Smooth muscle cell (in vitro differentiated cells): ENCODE measurements at regions not wholly inside any gene's neighbourhood (a gene's known extent, or its start where the extent isn't known, plus 50 kb on each side); places are given as distances from the start of the nearest gene placed in this dataset.

Source experiments
- DNase-seq: peaks from one replicate; lab custom pipeline; 2025; ENCODE audit not compliant: unreplicated experiment; lab: John Stamatoyannopoulos, UW
- H2AFZ ChIP-seq: fragments of 200-600 bp; sonication (generic); 2 replicates; pipeline ENCODE4 v1.6.0; 2016; ENCODE audit warnings: antibody characterized with exemption, low read depth, mild to moderate bottlenecking
- H3F3A ChIP-seq: fragments of 200-600 bp; sonication (generic); 2 replicates; pipeline ENCODE4 v1.6.0; 2017; ENCODE audit warnings: antibody characterized with exemption, low read depth
- H3K27ac ChIP-seq: fragments of 200-600 bp; sonication (generic); 2 replicates; pipeline ENCODE4 v1.5.1; 2016; ENCODE audit warnings: low read depth, mild to moderate bottlenecking
- H3K27me3 ChIP-seq: fragments of 200-600 bp; sonication (generic); 2 replicates; pipeline ENCODE4 v1.6.1; 2016; ENCODE audit warnings: low read depth, mild to moderate bottlenecking
- H3K36me3 ChIP-seq: fragments of 200-600 bp; sonication (generic); 2 replicates; pipeline ENCODE4 v1.5.1; 2016; ENCODE audit warnings: low read depth
- H3K4me1 ChIP-seq: fragments of 200-600 bp; sonication (generic); 2 replicates; pipeline ENCODE4 v1.5.1; 2016; ENCODE audit warnings: low read depth
- H3K4me2 ChIP-seq: fragments of 200-600 bp; sonication (generic); 2 replicates; pipeline ENCODE4 v1.6.0; 2016; ENCODE audit warnings: mild to moderate bottlenecking
- H3K4me3 ChIP-seq: fragments of 200-600 bp; sonication (generic); 2 replicates; pipeline ENCODE4 v1.5.1; 2016; ENCODE audit warnings: mild to moderate bottlenecking
- H3K79me2 ChIP-seq: fragments of 200-600 bp; sonication (generic); 2 replicates; pipeline ENCODE4 v1.6.0; 2016; ENCODE audit warnings: low read depth, mild to moderate bottlenecking
- H3K9ac ChIP-seq: fragments of 200-600 bp; sonication (generic); 2 replicates; pipeline ENCODE4 v1.6.0; 2016; ENCODE audit warnings: low read depth
- H3K9me3 ChIP-seq: fragments of 200-600 bp; sonication (generic); replicated peaks from 2 replicates; pipeline ENCODE4 v1.5.1; 2016; ENCODE audit warnings: low read depth
- H4K20me1 ChIP-seq: fragments of 200-600 bp; sonication (generic); 2 replicates; pipeline ENCODE4 v1.6.0; 2016; ENCODE audit warnings: low read depth
- WGBS: methylation state at CpG from one replicate; pipeline ENCODE4 v1.1.7; 2016; ENCODE audit warnings: low lambda C conversion rate; 5-methylcytosine and 5-hydroxymethylcytosine counted together
- TF ChIP-seq, protein P1 (sequence below): fragments of 200-600 bp; sonication (generic); IDR thresholded peaks from 2 replicates; pipeline ENCODE4 v1.5.1; 2017; ENCODE audit warnings: borderline replicate concordance, mild to moderate bottlenecking, antibody characterized with exemption; ENCODE audit not compliant: insufficient read depth, poor library complexity, severe bottlenecking

GRCh38 chr6:113290684-113291083 is 566.5 kb upstream of the MARCKS start:
- 95% methylated on average over 1 of the region's 1 CpG for WGBS
- Histone ChIP-seq H3K36me3 (no peaks in the 10 kb centered on the region), H3K79me2 (no peaks in the 10 kb centered on the region), H3K4me1 (no peaks in the 10 kb centered on the region), H2AFZ (no peak overlapping the region), H3K27ac (no peak overlapping the region), H3F3A (no peaks in the 10 kb centered on the region), H4K20me1 (no peaks in the 10 kb centered on the region), H3K27me3 (no peaks in the 10 kb centered on the region), H3K9me3 (no peaks in the 10 kb centered on the region), H3K4me3 (no peak overlapping the region), H3K4me2 (no peak overlapping the region), H3K9ac (no peak overlapping the region)
- no peak for DNase-seq
- TF ChIP-seq, protein P1, sequence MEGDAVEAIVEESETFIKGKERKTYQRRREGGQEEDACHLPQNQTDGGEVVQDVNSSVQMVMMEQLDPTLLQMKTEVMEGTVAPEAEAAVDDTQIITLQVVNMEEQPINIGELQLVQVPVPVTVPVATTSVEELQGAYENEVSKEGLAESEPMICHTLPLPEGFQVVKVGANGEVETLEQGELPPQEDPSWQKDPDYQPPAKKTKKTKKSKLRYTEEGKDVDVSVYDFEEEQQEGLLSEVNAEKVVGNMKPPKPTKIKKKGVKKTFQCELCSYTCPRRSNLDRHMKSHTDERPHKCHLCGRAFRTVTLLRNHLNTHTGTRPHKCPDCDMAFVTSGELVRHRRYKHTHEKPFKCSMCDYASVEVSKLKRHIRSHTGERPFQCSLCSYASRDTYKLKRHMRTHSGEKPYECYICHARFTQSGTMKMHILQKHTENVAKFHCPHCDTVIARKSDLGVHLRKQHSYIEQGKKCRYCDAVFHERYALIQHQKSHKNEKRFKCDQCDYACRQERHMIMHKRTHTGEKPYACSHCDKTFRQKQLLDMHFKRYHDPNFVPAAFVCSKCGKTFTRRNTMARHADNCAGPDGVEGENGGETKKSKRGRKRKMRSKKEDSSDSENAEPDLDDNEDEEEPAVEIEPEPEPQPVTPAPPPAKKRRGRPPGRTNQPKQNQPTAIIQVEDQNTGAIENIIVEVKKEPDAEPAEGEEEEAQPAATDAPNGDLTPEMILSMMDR, result no peak

DNA sequence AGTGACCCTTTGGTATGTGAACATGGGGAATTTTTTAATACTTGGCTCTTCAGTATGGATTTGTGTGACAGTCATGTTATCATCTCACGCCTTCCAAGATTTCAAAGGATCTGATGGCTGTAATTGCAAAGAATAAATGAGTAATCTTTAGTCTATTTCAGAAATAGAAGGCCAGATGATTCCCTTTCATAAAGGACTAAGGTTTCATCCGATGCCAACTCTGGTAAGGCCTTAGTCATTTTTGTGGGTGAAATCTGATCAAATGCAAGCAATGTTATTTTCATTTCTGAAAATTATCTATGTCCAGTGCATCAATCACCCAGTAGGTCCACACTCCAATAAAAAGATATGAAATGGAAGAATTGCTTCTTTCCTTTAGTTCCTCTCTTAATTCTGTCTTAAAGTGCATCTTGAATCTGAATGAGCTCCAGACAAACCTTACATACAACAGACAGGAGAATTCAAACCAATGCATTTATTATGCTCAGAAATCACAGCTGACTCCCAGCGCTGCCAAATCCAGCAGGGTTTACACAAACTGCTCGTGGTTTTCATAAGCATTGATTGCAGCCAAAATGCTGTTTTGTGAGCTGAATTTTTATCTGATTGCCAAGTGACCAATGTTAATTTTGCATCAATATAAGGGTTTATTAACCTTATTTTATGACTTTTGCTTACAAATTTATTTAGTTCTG is 565.2 kb upstream of the MARCKS start:
- TF ChIP-seq, protein P1, result no peak
- no peak overlapping the region for H3K9ac ChIP-seq
- H4K20me1 ChIP-seq, result no peaks in the 10 kb centered on the region
- no peaks in the 10 kb centered on the region for H3K27me3 ChIP-seq
- WGBS, result 82% methylated on average over 4 of the region's 4 CpGs
- no peak overlapping the region for H3K4me3 ChIP-seq
- H3K9me3 ChIP-seq, result no peaks in the 10 kb centered on the region
- H3F3A ChIP-seq, result no peaks in the 10 kb centered on the region
- H3K79me2 ChIP-seq, result no peaks in the 10 kb centered on the region
- no peaks in the 10 kb centered on the region for H3K4me1 ChIP-seq
- H2AFZ ChIP-seq, result peak overlapping the region; percentile 63
- peak overlapping the region; percentile 6 for H3K4me2 ChIP-seq
- no peak for DNase-seq
- no peaks in the 10 kb centered on the region for H3K36me3 ChIP-seq
- H3K27ac ChIP-seq, result no peak overlapping the region

- H3K4me3 ChIP-seq, result no peak overlapping the region
- no peaks in the 10 kb centered on the region for H4K20me1 ChIP-seq
- H3K9ac ChIP-seq, result no peak overlapping the region
- no peaks in the 10 kb centered on the region for H3K4me1 ChIP-seq
- WGBS, result 60% methylated on average over 3 of the region's 3 CpGs
- no peaks in the 10 kb centered on the region for H3K27me3 ChIP-seq
- H3K79me2 ChIP-seq, result no peaks in the 10 kb centered on the region
- no peaks in the 10 kb centered on the region for H3K9me3 ChIP-seq
- no peak for DNase-seq
- no peaks in the 10 kb centered on the region for H3K36me3 ChIP-seq
- no peaks in the 10 kb centered on the region for H3F3A ChIP-seq
- no peak overlapping the region for H3K27ac ChIP-seq
- peak overlapping the region; percentile 25 for H3K4me2 ChIP-seq
- peak overlapping the region; percentile 84 for H2AFZ ChIP-seq
- TF ChIP-seq, protein P1, result no peak
These were observed 564.3 kb upstream of the MARCKS start for GRCh38 chr6:113292646-113293422.
